OCI-LY7 (cell line): ENCODE measurements at regions not wholly inside any gene's neighbourhood (a gene's known extent, or its start where the extent isn't known, plus 50 kb on each side); places are given as distances from the start of the nearest gene placed in this dataset.
A peak's percentile ranks its signal among the peaks of the same experiment; 100 is the strongest.

ENCODE experiments used
- BruUV-seq: library from RNA; stranded (reverse); fragments of 400-500 nt; replicated peaks from 2 replicates; lab custom pipeline; 2021; lab: Mats Ljungman, UMichigan
- CTCF ChIA-PET: fragments of 300-600 bp; sonication (Branson Sonifier 250); formaldehyde crosslinking; loops from one replicate; lab custom pipeline; 2022; ENCODE audit warnings: antibody characterized with exemption; ENCODE audit not compliant: unreplicated experiment; lab: Charles Lee
- POLR2A ChIA-PET: fragments of 300-600 bp; sonication (Branson Sonifier 250); formaldehyde crosslinking; loops from one replicate; lab custom pipeline; 2022; ENCODE audit warnings: antibody characterized with exemption; lab: Charles Lee
- DNase-seq: peaks from one replicate; pipeline ENCODE4 v3.0.0-alpha.2; 2015; ENCODE audit warnings: low spot score
- H2AFZ ChIP-seq: fragments of 200-600 bp; sonication (generic), shearing (Covaris generic); 2 replicates; pipeline ENCODE4 v1.6.1; 2014; ENCODE audit warnings: mild to moderate bottlenecking, antibody characterized with exemption, low read length, moderate library complexity
- H3K27ac ChIP-seq: fragments of 200-600 bp; sonication (generic); 2 replicates; pipeline ENCODE4 v1.5.1; 2014; ENCODE audit warnings: mixed run types, low read depth, mild to moderate bottlenecking, moderate library complexity, low read length, inconsistent platforms; ENCODE audit not compliant: poor library complexity, severe bottlenecking
- H3K36me3 ChIP-seq: fragments of 200-600 bp; sonication (generic); 2 replicates; pipeline ENCODE4 v1.6.1; 2014; ENCODE audit warnings: mild to moderate bottlenecking, antibody characterized with exemption, low read length, moderate library complexity, mixed read lengths; ENCODE audit not compliant: insufficient read depth
- H3K4me1 ChIP-seq: fragments of 200-600 bp; sonication (generic); 2 replicates; pipeline ENCODE4 v1.5.1; 2014; ENCODE audit warnings: mild to moderate bottlenecking, low read length; ENCODE audit not compliant: insufficient read depth, poor library complexity, severe bottlenecking
- H3K4me2 ChIP-seq: fragments of 200-600 bp; sonication (generic); 2 replicates; pipeline ENCODE4 v1.6.1; 2014; ENCODE audit warnings: mild to moderate bottlenecking, low read length
- H3K4me3 ChIP-seq: fragments of 200-600 bp; sonication (generic); 2 replicates; pipeline ENCODE4 v1.5.1; 2014; ENCODE audit warnings: mild to moderate bottlenecking, low read depth, low read length; ENCODE audit not compliant: poor library complexity, severe bottlenecking
- H3K79me2 ChIP-seq: fragments of 200-600 bp; sonication (generic); 2 replicates; pipeline ENCODE4 v1.6.1; 2016; ENCODE audit warnings: low read depth, mild to moderate bottlenecking, low read length, moderate library complexity, mixed read lengths; ENCODE audit not compliant: insufficient read depth
- H3K9me2 ChIP-seq: fragments of 200-600 bp; sonication (generic); 2 replicates; pipeline ENCODE4 v1.6.1; 2016; ENCODE audit warnings: mild to moderate bottlenecking, low read length, mixed read lengths; ENCODE audit not compliant: insufficient read depth
- H3K9me3 ChIP-seq: fragments of 200-600 bp; sonication (generic); 2 replicates; pipeline ENCODE4 v1.6.1; 2014; ENCODE audit warnings: mild to moderate bottlenecking, mixed run types, low read length, mixed read lengths
- H4K20me1 ChIP-seq: fragments of 200-600 bp; sonication (generic); 2 replicates; pipeline ENCODE4 v1.6.1; 2014; ENCODE audit warnings: mild to moderate bottlenecking, antibody characterized with exemption, low read length, moderate library complexity, mixed read lengths; ENCODE audit not compliant: insufficient read depth
- EZH2phosphoT487 ChIP-seq: fragments of 200-600 bp; sonication (generic); IDR thresholded peaks from 2 replicates; pipeline ENCODE4 v1.6.1; 2018; ENCODE audit warnings: low read depth, borderline replicate concordance, mild to moderate bottlenecking, mixed run types, antibody characterized with exemption, low read length, moderate library complexity, mixed read lengths
- intact Hi-C: fragments of 100-400 bp; cut with micrococcal nuclease; formaldehyde crosslinking; loops from one replicate; pipeline ENCODE4 v1.10.0; 2022; ENCODE audit not compliant: unreplicated experiment
- TF ChIP-seq, protein P1 (sequence below): fragments of 200-600 bp; sonication (generic); conservative IDR thresholded peaks from 2 replicates; pipeline ENCODE4 v1.5.1; 2014; ENCODE audit warnings: mild to moderate bottlenecking, antibody characterized with exemption, low read length, moderate library complexity, mixed read lengths

- no peak overlapping the region for H3K4me3 ChIP-seq
- no peaks in the 10 kb centered on the region for H3K9me2 ChIP-seq
- no peaks in the 10 kb centered on the region for H3K9me3 ChIP-seq
- intact Hi-C loops: no loop called here
- no peaks in the 10 kb centered on the region for H3K36me3 ChIP-seq
- no peak overlapping the region for H2AFZ ChIP-seq
- no peaks in the 10 kb centered on the region for H3K4me1 ChIP-seq
- CTCF ChIA-PET: no interaction called here
- no peaks in the 10 kb centered on the region for H3K79me2 ChIP-seq
- no TSS peak for BruUV-seq
- no peak for TF ChIP-seq EZH2phosphoT487
- TF ChIP-seq, protein P1, sequence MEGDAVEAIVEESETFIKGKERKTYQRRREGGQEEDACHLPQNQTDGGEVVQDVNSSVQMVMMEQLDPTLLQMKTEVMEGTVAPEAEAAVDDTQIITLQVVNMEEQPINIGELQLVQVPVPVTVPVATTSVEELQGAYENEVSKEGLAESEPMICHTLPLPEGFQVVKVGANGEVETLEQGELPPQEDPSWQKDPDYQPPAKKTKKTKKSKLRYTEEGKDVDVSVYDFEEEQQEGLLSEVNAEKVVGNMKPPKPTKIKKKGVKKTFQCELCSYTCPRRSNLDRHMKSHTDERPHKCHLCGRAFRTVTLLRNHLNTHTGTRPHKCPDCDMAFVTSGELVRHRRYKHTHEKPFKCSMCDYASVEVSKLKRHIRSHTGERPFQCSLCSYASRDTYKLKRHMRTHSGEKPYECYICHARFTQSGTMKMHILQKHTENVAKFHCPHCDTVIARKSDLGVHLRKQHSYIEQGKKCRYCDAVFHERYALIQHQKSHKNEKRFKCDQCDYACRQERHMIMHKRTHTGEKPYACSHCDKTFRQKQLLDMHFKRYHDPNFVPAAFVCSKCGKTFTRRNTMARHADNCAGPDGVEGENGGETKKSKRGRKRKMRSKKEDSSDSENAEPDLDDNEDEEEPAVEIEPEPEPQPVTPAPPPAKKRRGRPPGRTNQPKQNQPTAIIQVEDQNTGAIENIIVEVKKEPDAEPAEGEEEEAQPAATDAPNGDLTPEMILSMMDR: no peak
- H3K27ac ChIP-seq: no peak overlapping the region
- POLR2A ChIA-PET: interaction anchor here (0.7 kb wide), 1 partner anchor 79 kb away, joined by 3 read pairs; no protein-coding TSS in a partner anchor
- DNase-seq: no peak
- H4K20me1 ChIP-seq: no peaks in the 10 kb centered on the region
- no peak overlapping the region for H3K4me2 ChIP-seq
These were observed 759.1 kb upstream of the SLIT2 start for GRCh38 chr4:19492606-19493005.

GRCh38 chr4:19486400-19486799 is 765.3 kb upstream of the SLIT2 start:
- Histone ChIP-seq H4K20me1 (no peaks in the 10 kb centered on the region), H3K27ac (no peak overlapping the region), H3K4me1 (no peaks in the 10 kb centered on the region), H3K36me3 (no peaks in the 10 kb centered on the region), H3K79me2 (no peaks in the 10 kb centered on the region), H3K4me3 (no peak overlapping the region), H3K4me2 (no peak overlapping the region), H2AFZ (no peak overlapping the region), H3K9me2 (no peaks in the 10 kb centered on the region), H3K9me3 (no peaks in the 10 kb centered on the region)
- intact Hi-C loops: no loop called here
- peak; percentile 18 for DNase-seq
- TF ChIP-seq EZH2phosphoT487: no peak
- TF ChIP-seq, protein P1: peak; percentile 53
- CTCF ChIA-PET: no interaction called here
- POLR2A ChIA-PET: no interaction called here
- no TSS peak for BruUV-seq

DNA sequence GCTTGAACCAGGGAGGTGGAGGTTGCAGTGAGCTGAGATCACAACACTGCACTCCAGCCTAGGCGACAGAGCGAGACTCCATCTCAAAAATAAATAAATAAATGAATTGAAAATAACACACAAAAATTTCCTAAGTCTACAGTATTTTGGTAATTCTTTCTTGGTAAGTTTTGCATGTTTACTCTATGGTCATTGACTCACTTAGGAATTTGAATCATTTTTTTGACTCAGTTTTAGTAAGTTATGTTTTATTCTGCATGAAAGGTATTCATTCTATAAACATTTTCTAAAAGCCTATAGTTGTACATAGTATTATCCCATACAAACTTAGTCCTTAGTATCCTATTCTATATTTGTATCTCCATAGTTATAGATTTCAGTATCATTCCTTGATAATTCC is 772.9 kb upstream of the SLIT2 start:
- H3K9me2 ChIP-seq: no peaks in the 10 kb centered on the region
- H3K36me3 ChIP-seq: no peaks in the 10 kb centered on the region
- intact Hi-C loops: no loop called here
- H4K20me1 ChIP-seq: no peaks in the 10 kb centered on the region
- no peaks in the 10 kb centered on the region for H3K9me3 ChIP-seq
- ChIA-PET POLR2A (interaction anchor here (0.7 kb wide), 1 partner anchor 832 kb away, joined by 3 read pairs; no protein-coding TSS in a partner anchor), CTCF (no interaction called here)
- H3K4me1 ChIP-seq: no peaks in the 10 kb centered on the region
- no TSS peak for BruUV-seq
- DNase-seq: no peak
- no peaks in the 10 kb centered on the region for H3K79me2 ChIP-seq
- TF ChIP-seq, protein P1: no peak
- TF ChIP-seq EZH2phosphoT487: no peak
- no peak overlapping the region for H3K4me3 ChIP-seq
- no peak overlapping the region for H3K27ac ChIP-seq
- no peak overlapping the region for H3K4me2 ChIP-seq
- H2AFZ ChIP-seq: no peak overlapping the region
